ENCODE measurements at regions not wholly inside any gene's neighbourhood (a gene's known extent, or its start where the extent isn't known, plus 50 kb on each side); places are given as distances from the start of the nearest gene placed in this dataset.
"Not testable (repeated sequence)": the region's sequence is repeated elsewhere in the genome, so short reads cannot be mapped to it uniquely, and the experiment has no call there.

GRCh38 chr1:146415017-146415416 lies 186.2 kb upstream of the NOTCH2NLA start:
- not testable (repeated sequence) for DNase-seq; H3K27ac ChIP-seq (ENCODE audit: low read length); H4K20me1 ChIP-seq (ENCODE audit: insufficient read depth, low read depth, low read length); H3K36me3 ChIP-seq (ENCODE audit: insufficient read depth, low read length); H3K9me2 ChIP-seq (replicated peaks; ENCODE audit: insufficient read depth, low read length); H3K4me3 ChIP-seq (ENCODE audit: low read length); H3K9ac ChIP-seq (ENCODE audit: low read length); H3K9me3 ChIP-seq (ENCODE audit: low read length); H3K27me3 ChIP-seq (ENCODE audit: low read length); H3K4me2 ChIP-seq (ENCODE audit: low read depth, low read length, poor library complexity, severe bottlenecking); H3K4me1 ChIP-seq (ENCODE audit: low read length); H2AFZ ChIP-seq (ENCODE audit: low read length); H3K79me2 ChIP-seq (ENCODE audit: low read length)

GRCh38 chr1:146413911-146414310 lies 185.1 kb upstream of the NOTCH2NLA start:
- H3K27ac ChIP-seq (ENCODE audit: low read length); DNase-seq: not testable (repeated sequence)

GRCh38 chr1:146411923-146412322 lies 183.1 kb upstream of the NOTCH2NLA start:
- not testable (repeated sequence) for H3K9me3 ChIP-seq (ENCODE audit: low read length); H3K79me2 ChIP-seq (ENCODE audit: low read length); H3K4me2 ChIP-seq (ENCODE audit: low read depth, low read length, poor library complexity, severe bottlenecking); H3K27ac ChIP-seq (ENCODE audit: low read length); H3K9ac ChIP-seq (ENCODE audit: low read length); H2AFZ ChIP-seq (ENCODE audit: low read length); H3K27me3 ChIP-seq (ENCODE audit: low read length); H3K4me1 ChIP-seq (ENCODE audit: low read length); H3K4me3 ChIP-seq (ENCODE audit: low read length); H4K20me1 ChIP-seq (ENCODE audit: insufficient read depth, low read depth, low read length); H3K9me2 ChIP-seq (replicated peaks; ENCODE audit: insufficient read depth, low read length); DNase-seq; H3K36me3 ChIP-seq (ENCODE audit: insufficient read depth, low read length)

More at GRCh38 chr1:146413911-146414310, 185.1 kb upstream of the NOTCH2NLA start:
- not testable (repeated sequence) for H3K9me2 ChIP-seq (replicated peaks; ENCODE audit: insufficient read depth, low read length); H4K20me1 ChIP-seq (ENCODE audit: insufficient read depth, low read depth, low read length); H3K79me2 ChIP-seq (ENCODE audit: low read length); H3K9me3 ChIP-seq (ENCODE audit: low read length); H3K4me3 ChIP-seq (ENCODE audit: low read length); H3K9ac ChIP-seq (ENCODE audit: low read length); H3K4me1 ChIP-seq (ENCODE audit: low read length); H3K4me2 ChIP-seq (ENCODE audit: low read depth, low read length, poor library complexity, severe bottlenecking); H2AFZ ChIP-seq (ENCODE audit: low read length); H3K27me3 ChIP-seq (ENCODE audit: low read length); H3K36me3 ChIP-seq (ENCODE audit: insufficient read depth, low read length)

- peak; percentile 9 for DNase-seq
- not testable (repeated sequence) for H3K9me3 ChIP-seq (ENCODE audit: low read length); H3K4me2 ChIP-seq (ENCODE audit: low read depth, low read length, poor library complexity, severe bottlenecking); H3K4me1 ChIP-seq (ENCODE audit: low read length); H3K27me3 ChIP-seq (ENCODE audit: low read length); H3K27ac ChIP-seq (ENCODE audit: low read length); H2AFZ ChIP-seq (ENCODE audit: low read length); H4K20me1 ChIP-seq (ENCODE audit: insufficient read depth, low read depth, low read length); H3K79me2 ChIP-seq (ENCODE audit: low read length); H3K36me3 ChIP-seq (ENCODE audit: insufficient read depth, low read length); H3K9me2 ChIP-seq (replicated peaks; ENCODE audit: insufficient read depth, low read length); H3K4me3 ChIP-seq (ENCODE audit: low read length); H3K9ac ChIP-seq (ENCODE audit: low read length)
Observed at GRCh38 chr1:146409817-146410441, 181.1 kb upstream of the NOTCH2NLA start.

- H3K9me3 ChIP-seq (ENCODE audit: low read length); H3K27me3 ChIP-seq (ENCODE audit: low read length); H3K9me2 ChIP-seq (replicated peaks; ENCODE audit: insufficient read depth, low read length); H3K9ac ChIP-seq (ENCODE audit: low read length); H3K27ac ChIP-seq (ENCODE audit: low read length); H4K20me1 ChIP-seq (ENCODE audit: insufficient read depth, low read depth, low read length); H3K4me3 ChIP-seq (ENCODE audit: low read length); H3K4me1 ChIP-seq (ENCODE audit: low read length); H3K79me2 ChIP-seq (ENCODE audit: low read length); H2AFZ ChIP-seq (ENCODE audit: low read length); H3K4me2 ChIP-seq (ENCODE audit: low read depth, low read length, poor library complexity, severe bottlenecking); H3K36me3 ChIP-seq (ENCODE audit: insufficient read depth, low read length): not testable (repeated sequence)
- peak; percentile 43 for DNase-seq
Observed at GRCh38 chr1:146409116-146409801, 180.4 kb upstream of the NOTCH2NLA start.

- H3K36me3 ChIP-seq (ENCODE audit: insufficient read depth, low read length); H4K20me1 ChIP-seq (ENCODE audit: insufficient read depth, low read depth, low read length); H3K27ac ChIP-seq (ENCODE audit: low read length); H3K4me2 ChIP-seq (ENCODE audit: low read depth, low read length, poor library complexity, severe bottlenecking); H3K4me3 ChIP-seq (ENCODE audit: low read length); H2AFZ ChIP-seq (ENCODE audit: low read length); H3K9me3 ChIP-seq (ENCODE audit: low read length); H3K79me2 ChIP-seq (ENCODE audit: low read length); H3K4me1 ChIP-seq (ENCODE audit: low read length); H3K9ac ChIP-seq (ENCODE audit: low read length); H3K27me3 ChIP-seq (ENCODE audit: low read length); H3K9me2 ChIP-seq (replicated peaks; ENCODE audit: insufficient read depth, low read length): not testable (repeated sequence)
- peak; percentile 44 for DNase-seq
Observed at GRCh38 chr1:146401281-146401825, 172.5 kb upstream of the NOTCH2NLA start.

- DNase-seq; H2AFZ ChIP-seq (ENCODE audit: low read length); H3K27ac ChIP-seq (ENCODE audit: low read length): not testable (repeated sequence)
Observed at GRCh38 chr1:146400173-146401121, 171.6 kb upstream of the NOTCH2NLA start.

GRCh38 chr1:146399225-146399624 lies 170.4 kb upstream of the NOTCH2NLA start:
- H3K9me3 ChIP-seq (ENCODE audit: low read length); H3K4me2 ChIP-seq (ENCODE audit: low read depth, low read length, poor library complexity, severe bottlenecking); H3K4me1 ChIP-seq (ENCODE audit: low read length); DNase-seq; H3K36me3 ChIP-seq (ENCODE audit: insufficient read depth, low read length); H2AFZ ChIP-seq (ENCODE audit: low read length); H3K27ac ChIP-seq (ENCODE audit: low read length); H4K20me1 ChIP-seq (ENCODE audit: insufficient read depth, low read depth, low read length); H3K4me3 ChIP-seq (ENCODE audit: low read length); H3K79me2 ChIP-seq (ENCODE audit: low read length); H3K9ac ChIP-seq (ENCODE audit: low read length); H3K27me3 ChIP-seq (ENCODE audit: low read length); H3K9me2 ChIP-seq (replicated peaks; ENCODE audit: insufficient read depth, low read length): not testable (repeated sequence)

More at GRCh38 chr1:146400173-146401121, 171.6 kb upstream of the NOTCH2NLA start:
- not testable (repeated sequence) for H3K9me2 ChIP-seq (replicated peaks; ENCODE audit: insufficient read depth, low read length); H3K79me2 ChIP-seq (ENCODE audit: low read length); H3K4me2 ChIP-seq (ENCODE audit: low read depth, low read length, poor library complexity, severe bottlenecking); H4K20me1 ChIP-seq (ENCODE audit: insufficient read depth, low read depth, low read length); H3K4me1 ChIP-seq (ENCODE audit: low read length); H3K27me3 ChIP-seq (ENCODE audit: low read length); H3K9me3 ChIP-seq (ENCODE audit: low read length); H3K4me3 ChIP-seq (ENCODE audit: low read length); H3K36me3 ChIP-seq (ENCODE audit: insufficient read depth, low read length); H3K9ac ChIP-seq (ENCODE audit: low read length)
